ENCODE measurements at regions not wholly inside any gene's neighbourhood (a gene's known extent, or its start where the extent isn't known, plus 50 kb on each side); places are given as distances from the start of the nearest gene placed in this dataset.

- H3K4me1 ChIP-seq (ENCODE audit: control insufficient read depth, insufficient read depth, low read length), result no peaks in the 10 kb centered on the region
- WGBS (ENCODE audit: insufficient coverage), result no CpG with 5 or more reads among the region's 2 CpGs
- no peaks in the 10 kb centered on the region for H3K9me3 ChIP-seq (ENCODE audit: control insufficient read depth, insufficient read depth, low read length)
- no peak overlapping the region for H3K4me3 ChIP-seq (ENCODE audit: low read depth, low read length)
- H3K27ac ChIP-seq (ENCODE audit: low read depth, low read length), result no peak overlapping the region
- no peaks in the 10 kb centered on the region for H3K27me3 ChIP-seq (ENCODE audit: control insufficient read depth, insufficient read depth, low read length)
- DNase-seq (ENCODE audit: low read depth in 4 of 6, low spot score in 6 of 6), result no peak
- no peaks in the 10 kb centered on the region for H3K36me3 ChIP-seq (ENCODE audit: control insufficient read depth, insufficient read depth, low read length)
These were observed 276.8 kb upstream of the POU3F3 start for GRCh38 chr2:104577143-104577542.

- Histone ChIP-seq H3K27ac (ENCODE audit: low read depth, low read length) (no peak overlapping the region), H3K36me3 (ENCODE audit: control insufficient read depth, insufficient read depth, low read length) (no peaks in the 10 kb centered on the region), H3K9me3 (ENCODE audit: control insufficient read depth, insufficient read depth, low read length) (no peaks in the 10 kb centered on the region), H3K27me3 (ENCODE audit: control insufficient read depth, insufficient read depth, low read length) (no peaks in the 10 kb centered on the region), H3K4me1 (ENCODE audit: control insufficient read depth, insufficient read depth, low read length) (peaks cover 3% of the 10 kb centered on the region), H3K4me3 (ENCODE audit: low read depth, low read length) (no peak overlapping the region)
- DNase-seq (ENCODE audit: low read depth in 4 of 6, low spot score in 6 of 6), result peak in 1 of 6 donors; percentile 18
- WGBS (ENCODE audit: insufficient coverage), result 64% methylated on average over 4 of the region's 8 CpGs
These were observed 271.4 kb upstream of the POU3F3 start for GRCh38 chr2:104582471-104582870.

- no peaks in the 10 kb centered on the region for H3K9me3 ChIP-seq (ENCODE audit: control insufficient read depth, insufficient read depth, low read length)
- DNase-seq (ENCODE audit: low read depth in 4 of 6, low spot score in 6 of 6), result peak in 4 of 6 donors; percentile 13 to 70 (median 50)
- H3K4me1 ChIP-seq (ENCODE audit: control insufficient read depth, insufficient read depth, low read length), result peaks cover 3% of the 10 kb centered on the region
- no peaks in the 10 kb centered on the region for H3K27me3 ChIP-seq (ENCODE audit: control insufficient read depth, insufficient read depth, low read length)
- no peak overlapping the region for H3K27ac ChIP-seq (ENCODE audit: low read depth, low read length)
- WGBS (ENCODE audit: insufficient coverage), result 34% methylated on average over 4 of the region's 7 CpGs
- H3K4me3 ChIP-seq (ENCODE audit: low read depth, low read length), result no peak overlapping the region
- no peaks in the 10 kb centered on the region for H3K36me3 ChIP-seq (ENCODE audit: control insufficient read depth, insufficient read depth, low read length)
These were observed 270.1 kb upstream of the POU3F3 start for GRCh38 chr2:104583811-104584210.

GRCh38 chr2:104584393-104584792, 269.5 kb upstream of the POU3F3 start:
- Histone ChIP-seq H3K27me3 (ENCODE audit: control insufficient read depth, insufficient read depth, low read length) (no peaks in the 10 kb centered on the region), H3K4me1 (ENCODE audit: control insufficient read depth, insufficient read depth, low read length) (peaks cover 3% of the 10 kb centered on the region), H3K9me3 (ENCODE audit: control insufficient read depth, insufficient read depth, low read length) (no peaks in the 10 kb centered on the region), H3K4me3 (ENCODE audit: low read depth, low read length) (no peak overlapping the region), H3K27ac (ENCODE audit: low read depth, low read length) (no peak overlapping the region), H3K36me3 (ENCODE audit: control insufficient read depth, insufficient read depth, low read length) (no peaks in the 10 kb centered on the region)
- WGBS (ENCODE audit: insufficient coverage), result 100% methylated on average over 1 of the region's 4 CpGs
- peak in 2 of 6 donors; percentile 23 to 24 for DNase-seq (ENCODE audit: low read depth in 4 of 6, low spot score in 6 of 6)

- DNase-seq (ENCODE audit: low read depth in 4 of 6, low spot score in 6 of 6), result no peak
- Histone ChIP-seq H3K9me3 (ENCODE audit: control insufficient read depth, insufficient read depth, low read length) (peaks cover 4% of the 10 kb centered on the region), H3K36me3 (ENCODE audit: control insufficient read depth, insufficient read depth, low read length) (no peaks in the 10 kb centered on the region), H3K27me3 (ENCODE audit: control insufficient read depth, insufficient read depth, low read length) (no peaks in the 10 kb centered on the region), H3K4me1 (ENCODE audit: control insufficient read depth, insufficient read depth, low read length) (no peaks in the 10 kb centered on the region), H3K4me3 (ENCODE audit: low read depth, low read length) (no peak overlapping the region), H3K27ac (ENCODE audit: low read depth, low read length) (no peak overlapping the region)
- 97% methylated on average over 3 of the region's 3 CpGs for WGBS (ENCODE audit: insufficient coverage)
These were observed 258.3 kb upstream of the POU3F3 start for GRCh38 chr2:104595576-104595975.

GRCh38 chr2:104597942-104598341, 256.0 kb upstream of the POU3F3 start:
- H3K27me3 ChIP-seq (ENCODE audit: control insufficient read depth, insufficient read depth, low read length), result no peaks in the 10 kb centered on the region
- H3K36me3 ChIP-seq (ENCODE audit: control insufficient read depth, insufficient read depth, low read length), result no peaks in the 10 kb centered on the region
- no peak for DNase-seq (ENCODE audit: low read depth in 4 of 6, low spot score in 6 of 6)
- peaks cover 1% of the 10 kb centered on the region for H3K9me3 ChIP-seq (ENCODE audit: control insufficient read depth, insufficient read depth, low read length)
- H3K27ac ChIP-seq (ENCODE audit: low read depth, low read length), result no peak overlapping the region
- H3K4me3 ChIP-seq (ENCODE audit: low read depth, low read length), result no peak overlapping the region
- no peaks in the 10 kb centered on the region for H3K4me1 ChIP-seq (ENCODE audit: control insufficient read depth, insufficient read depth, low read length)
- WGBS (ENCODE audit: insufficient coverage), result no CpG with 5 or more reads among the region's 2 CpGs

- H3K4me1 ChIP-seq (ENCODE audit: control insufficient read depth, insufficient read depth, low read length), result no peaks in the 10 kb centered on the region
- peaks cover 1% of the 10 kb centered on the region for H3K9me3 ChIP-seq (ENCODE audit: control insufficient read depth, insufficient read depth, low read length)
- H3K27me3 ChIP-seq (ENCODE audit: control insufficient read depth, insufficient read depth, low read length), result no peaks in the 10 kb centered on the region
- H3K36me3 ChIP-seq (ENCODE audit: control insufficient read depth, insufficient read depth, low read length), result no peaks in the 10 kb centered on the region
- WGBS (ENCODE audit: insufficient coverage), result 74% methylated on average over 3 of the region's 6 CpGs
- no peak overlapping the region for H3K4me3 ChIP-seq (ENCODE audit: low read depth, low read length)
- no peak for DNase-seq (ENCODE audit: low read depth in 4 of 6, low spot score in 6 of 6)
- no peak overlapping the region for H3K27ac ChIP-seq (ENCODE audit: low read depth, low read length)
These were observed 255.3 kb upstream of the POU3F3 start for GRCh38 chr2:104598636-104599035.

GRCh38 chr2:104599787-104600510, 254.0 kb upstream of the POU3F3 start:
- Histone ChIP-seq H3K9me3 (ENCODE audit: control insufficient read depth, insufficient read depth, low read length) (peaks cover 1% of the 10 kb centered on the region), H3K27ac (ENCODE audit: low read depth, low read length) (no peak overlapping the region), H3K4me3 (ENCODE audit: low read depth, low read length) (no peak overlapping the region), H3K4me1 (ENCODE audit: control insufficient read depth, insufficient read depth, low read length) (no peaks in the 10 kb centered on the region), H3K27me3 (ENCODE audit: control insufficient read depth, insufficient read depth, low read length) (no peaks in the 10 kb centered on the region), H3K36me3 (ENCODE audit: control insufficient read depth, insufficient read depth, low read length) (no peaks in the 10 kb centered on the region)
- peak in 1 of 6 donors; percentile 12 for DNase-seq (ENCODE audit: low read depth in 4 of 6, low spot score in 6 of 6)
- no CpG with 5 or more reads among the region's 2 CpGs for WGBS (ENCODE audit: insufficient coverage)

GRCh38 chr2:104606056-104606455, 247.9 kb upstream of the POU3F3 start:
- Histone ChIP-seq H3K27ac (ENCODE audit: low read depth, low read length) (no peak overlapping the region), H3K27me3 (ENCODE audit: control insufficient read depth, insufficient read depth, low read length) (no peaks in the 10 kb centered on the region), H3K36me3 (ENCODE audit: control insufficient read depth, insufficient read depth, low read length) (no peaks in the 10 kb centered on the region), H3K4me1 (ENCODE audit: control insufficient read depth, insufficient read depth, low read length) (no peaks in the 10 kb centered on the region), H3K9me3 (ENCODE audit: control insufficient read depth, insufficient read depth, low read length) (peaks cover 1% of the 10 kb centered on the region), H3K4me3 (ENCODE audit: low read depth, low read length) (no peak overlapping the region)
- no CpG with 5 or more reads among the region's 1 CpG for WGBS (ENCODE audit: insufficient coverage)
- no peak for DNase-seq (ENCODE audit: low read depth in 4 of 6, low spot score in 6 of 6)

- peak in 2 of 6 donors; percentile 20 to 43 for DNase-seq (ENCODE audit: low read depth in 4 of 6, low spot score in 6 of 6)
- Histone ChIP-seq H3K27ac (ENCODE audit: low read depth, low read length) (no peak overlapping the region), H3K36me3 (ENCODE audit: control insufficient read depth, insufficient read depth, low read length) (no peaks in the 10 kb centered on the region), H3K4me3 (ENCODE audit: low read depth, low read length) (no peak overlapping the region), H3K9me3 (ENCODE audit: control insufficient read depth, insufficient read depth, low read length) (no peaks in the 10 kb centered on the region), H3K27me3 (ENCODE audit: control insufficient read depth, insufficient read depth, low read length) (no peaks in the 10 kb centered on the region), H3K4me1 (ENCODE audit: control insufficient read depth, insufficient read depth, low read length) (no peaks in the 10 kb centered on the region)
- 67% methylated on average over 2 of the region's 3 CpGs for WGBS (ENCODE audit: insufficient coverage)
These were observed 237.1 kb upstream of the POU3F3 start for GRCh38 chr2:104616856-104617255.

All from spinal cord (tissue), 9 donors.